ENCODE measurements at regions not wholly inside any gene's neighbourhood (a gene's known extent, or its start where the extent isn't known, plus 50 kb on each side); places are given as distances from the start of the nearest gene placed in this dataset.

DNA sequence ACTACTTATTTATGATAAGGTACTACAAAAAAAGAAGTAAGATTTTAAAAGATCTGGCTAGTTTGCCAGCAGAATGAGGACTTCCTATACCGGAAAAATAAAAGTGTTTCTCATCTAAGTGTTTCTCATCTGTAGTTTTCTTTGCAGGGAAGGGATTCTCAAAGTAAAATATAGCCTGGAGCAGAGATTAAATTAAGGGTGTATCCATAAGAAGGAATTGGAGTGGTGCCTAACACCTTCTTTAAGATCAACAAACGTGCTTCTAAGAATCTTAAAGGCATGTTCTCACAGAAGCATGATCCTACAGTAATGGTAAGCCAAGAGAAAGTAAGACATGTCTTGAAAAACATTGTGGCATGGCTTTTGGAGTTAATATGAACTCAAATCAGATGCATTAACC, 528.2 kb downstream of the GBA3 start:
- no peak for TF ChIP-seq POLR2A (IDR thresholded peaks at IDR 0.05)
- TF ChIP-seq, protein P1, sequence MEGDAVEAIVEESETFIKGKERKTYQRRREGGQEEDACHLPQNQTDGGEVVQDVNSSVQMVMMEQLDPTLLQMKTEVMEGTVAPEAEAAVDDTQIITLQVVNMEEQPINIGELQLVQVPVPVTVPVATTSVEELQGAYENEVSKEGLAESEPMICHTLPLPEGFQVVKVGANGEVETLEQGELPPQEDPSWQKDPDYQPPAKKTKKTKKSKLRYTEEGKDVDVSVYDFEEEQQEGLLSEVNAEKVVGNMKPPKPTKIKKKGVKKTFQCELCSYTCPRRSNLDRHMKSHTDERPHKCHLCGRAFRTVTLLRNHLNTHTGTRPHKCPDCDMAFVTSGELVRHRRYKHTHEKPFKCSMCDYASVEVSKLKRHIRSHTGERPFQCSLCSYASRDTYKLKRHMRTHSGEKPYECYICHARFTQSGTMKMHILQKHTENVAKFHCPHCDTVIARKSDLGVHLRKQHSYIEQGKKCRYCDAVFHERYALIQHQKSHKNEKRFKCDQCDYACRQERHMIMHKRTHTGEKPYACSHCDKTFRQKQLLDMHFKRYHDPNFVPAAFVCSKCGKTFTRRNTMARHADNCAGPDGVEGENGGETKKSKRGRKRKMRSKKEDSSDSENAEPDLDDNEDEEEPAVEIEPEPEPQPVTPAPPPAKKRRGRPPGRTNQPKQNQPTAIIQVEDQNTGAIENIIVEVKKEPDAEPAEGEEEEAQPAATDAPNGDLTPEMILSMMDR (IDR thresholded peaks at IDR 0.05): no peak
- TF ChIP-seq POLR2AphosphoS5 (IDR thresholded peaks at IDR 0.05): no peak
- no peak for TF ChIP-seq EP300 (IDR thresholded peaks at IDR 0.05)
